ENCODE measurements at regions not wholly inside any gene's neighbourhood (a gene's known extent, or its start where the extent isn't known, plus 50 kb on each side); places are given as distances from the start of the nearest gene placed in this dataset.

- TF ChIP-seq, protein P1, sequence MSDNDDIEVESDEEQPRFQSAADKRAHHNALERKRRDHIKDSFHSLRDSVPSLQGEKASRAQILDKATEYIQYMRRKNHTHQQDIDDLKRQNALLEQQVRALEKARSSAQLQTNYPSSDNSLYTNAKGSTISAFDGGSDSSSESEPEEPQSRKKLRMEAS (IDR thresholded peaks at IDR 0.05) = no peak
- TF ChIP-seq, protein P2, sequence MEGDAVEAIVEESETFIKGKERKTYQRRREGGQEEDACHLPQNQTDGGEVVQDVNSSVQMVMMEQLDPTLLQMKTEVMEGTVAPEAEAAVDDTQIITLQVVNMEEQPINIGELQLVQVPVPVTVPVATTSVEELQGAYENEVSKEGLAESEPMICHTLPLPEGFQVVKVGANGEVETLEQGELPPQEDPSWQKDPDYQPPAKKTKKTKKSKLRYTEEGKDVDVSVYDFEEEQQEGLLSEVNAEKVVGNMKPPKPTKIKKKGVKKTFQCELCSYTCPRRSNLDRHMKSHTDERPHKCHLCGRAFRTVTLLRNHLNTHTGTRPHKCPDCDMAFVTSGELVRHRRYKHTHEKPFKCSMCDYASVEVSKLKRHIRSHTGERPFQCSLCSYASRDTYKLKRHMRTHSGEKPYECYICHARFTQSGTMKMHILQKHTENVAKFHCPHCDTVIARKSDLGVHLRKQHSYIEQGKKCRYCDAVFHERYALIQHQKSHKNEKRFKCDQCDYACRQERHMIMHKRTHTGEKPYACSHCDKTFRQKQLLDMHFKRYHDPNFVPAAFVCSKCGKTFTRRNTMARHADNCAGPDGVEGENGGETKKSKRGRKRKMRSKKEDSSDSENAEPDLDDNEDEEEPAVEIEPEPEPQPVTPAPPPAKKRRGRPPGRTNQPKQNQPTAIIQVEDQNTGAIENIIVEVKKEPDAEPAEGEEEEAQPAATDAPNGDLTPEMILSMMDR (IDR thresholded peaks at IDR 0.05; ENCODE audit: low read depth, low read length, missing input control) = no peak
- TF ChIP-seq YY1 (IDR thresholded peaks at IDR 0.05) (no peak), SP1 (IDR thresholded peaks at IDR 0.05) (no peak), NR2F2 (IDR thresholded peaks at IDR 0.05) (no peak), HNF4A (conservative IDR thresholded peaks at IDR 0.05) (peak; percentile 7 to 46), REST (IDR thresholded peaks at IDR 0.05) (no peak), RXRA (IDR thresholded peaks at IDR 0.05) (peak in 1 of 2 donors; percentile 59)
- TF ChIP-seq, protein P3, sequence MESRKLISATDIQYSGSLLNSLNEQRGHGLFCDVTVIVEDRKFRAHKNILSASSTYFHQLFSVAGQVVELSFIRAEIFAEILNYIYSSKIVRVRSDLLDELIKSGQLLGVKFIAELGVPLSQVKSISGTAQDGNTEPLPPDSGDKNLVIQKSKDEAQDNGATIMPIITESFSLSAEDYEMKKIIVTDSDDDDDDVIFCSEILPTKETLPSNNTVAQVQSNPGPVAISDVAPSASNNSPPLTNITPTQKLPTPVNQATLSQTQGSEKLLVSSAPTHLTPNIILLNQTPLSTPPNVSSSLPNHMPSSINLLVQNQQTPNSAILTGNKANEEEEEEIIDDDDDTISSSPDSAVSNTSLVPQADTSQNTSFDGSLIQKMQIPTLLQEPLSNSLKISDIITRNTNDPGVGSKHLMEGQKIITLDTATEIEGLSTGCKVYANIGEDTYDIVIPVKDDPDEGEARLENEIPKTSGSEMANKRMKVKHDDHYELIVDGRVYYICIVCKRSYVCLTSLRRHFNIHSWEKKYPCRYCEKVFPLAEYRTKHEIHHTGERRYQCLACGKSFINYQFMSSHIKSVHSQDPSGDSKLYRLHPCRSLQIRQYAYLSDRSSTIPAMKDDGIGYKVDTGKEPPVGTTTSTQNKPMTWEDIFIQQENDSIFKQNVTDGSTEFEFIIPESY (IDR thresholded peaks at IDR 0.05) = peak; percentile 31
Observed at GRCh38 chr5:125291447-125291846, 545.0 kb upstream of the ZNF608 start.

Measured in liver (tissue), 3 donors.